Activated T-cell treated with anti-CD3 and anti-CD28 coated beads, Interleukin-2, amount 50 U/mL, for 4 hours (primary cell): ENCODE measurements at regions not wholly inside any gene's neighbourhood (a gene's known extent, or its start where the extent isn't known, plus 50 kb on each side); places are given as distances from the start of the nearest gene placed in this dataset.

ENCODE experiments used
- ATAC-seq, 2 donors: fragments of 200-7000 bp; cut with Tn5 transposase; one replicate each; pipeline ENCODE4 v1.10.0; 2021
- DNase-seq: peaks from one replicate; pipeline ENCODE4 v3.0.0-alpha.2; 2020
- H3K27me3 Mint-ChIP-seq: one replicate; pipeline ENCODE4 v1.8.0; 2021; ENCODE audit warnings: low read depth, mixed read lengths
- H3K36me3 Mint-ChIP-seq: one replicate; pipeline ENCODE4 v1.8.0; 2022; ENCODE audit warnings: mixed read lengths; ENCODE audit not compliant: insufficient read depth
- H3K4me1 Mint-ChIP-seq: one replicate; pipeline ENCODE4 v1.8.0; 2021; ENCODE audit warnings: low read depth, mixed read lengths
- H3K4me3 Mint-ChIP-seq: one replicate; pipeline ENCODE4 v1.8.0; 2021; ENCODE audit warnings: mild to moderate bottlenecking, moderate library complexity, mixed read lengths
- H3K9me3 Mint-ChIP-seq: one replicate; pipeline ENCODE4 v1.8.0; 2021; ENCODE audit warnings: mixed read lengths

- no peak for DNase-seq
Observed at GRCh38 chr1:87922885-87923284, 594.2 kb downstream of the LMO4 start.

GRCh38 chr1:87926131-87926830 is 597.6 kb downstream of the LMO4 start:
- ATAC-seq = no peak
- H3K4me1 Mint-ChIP-seq = no peaks in the 10 kb centered on the region

More at GRCh38 chr1:87922885-87923284, 594.2 kb downstream of the LMO4 start:
- Mint-ChIP-seq H3K9me3 (no peaks in the 10 kb centered on the region), H3K4me1 (no peaks in the 10 kb centered on the region), H3K36me3 (peaks cover 2% of the 10 kb centered on the region), H3K27me3 (peaks cover 3% of the 10 kb centered on the region), H3K4me3 (no peak overlapping the region)
- ATAC-seq = no peak

GRCh38 chr1:87926921-87927320 is 598.2 kb downstream of the LMO4 start:
- no peak for DNase-seq
- Mint-ChIP-seq H3K9me3 (peaks cover 20% of the 10 kb centered on the region), H3K4me3 (no peak overlapping the region), H3K36me3 (peaks cover 2% of the 10 kb centered on the region), H3K27me3 (peaks cover 4% of the 10 kb centered on the region), H3K4me1 (no peaks in the 10 kb centered on the region)
- ATAC-seq = no peak

More at GRCh38 chr1:87926131-87926830, 597.6 kb downstream of the LMO4 start:
- DNase-seq = no peak
- H3K9me3 Mint-ChIP-seq = peaks cover 14% of the 10 kb centered on the region
- no peak overlapping the region for H3K4me3 Mint-ChIP-seq
- H3K36me3 Mint-ChIP-seq = peaks cover 2% of the 10 kb centered on the region
- H3K27me3 Mint-ChIP-seq = peaks cover 4% of the 10 kb centered on the region

- Mint-ChIP-seq H3K9me3 (peaks cover 20% of the 10 kb centered on the region), H3K27me3 (peaks cover 4% of the 10 kb centered on the region), H3K4me3 (no peak overlapping the region), H3K4me1 (no peaks in the 10 kb centered on the region), H3K36me3 (peaks cover 2% of the 10 kb centered on the region)
- DNase-seq (no peak), ATAC-seq (no peak)
Observed at GRCh38 chr1:87927391-87928280, 599.0 kb downstream of the LMO4 start.

- H3K4me3 Mint-ChIP-seq = no peak overlapping the region
- DNase-seq (no peak), ATAC-seq (no peak)
- peaks cover 2% of the 10 kb centered on the region for H3K36me3 Mint-ChIP-seq
- H3K4me1 Mint-ChIP-seq = no peaks in the 10 kb centered on the region
- H3K27me3 Mint-ChIP-seq = peaks cover 4% of the 10 kb centered on the region
- peaks cover 20% of the 10 kb centered on the region for H3K9me3 Mint-ChIP-seq
Observed at GRCh38 chr1:87928623-87929022, 599.9 kb downstream of the LMO4 start.

- ATAC-seq (no peak), DNase-seq (no peak)
- peaks cover 2% of the 10 kb centered on the region for H3K36me3 Mint-ChIP-seq
- H3K4me3 Mint-ChIP-seq = no peak overlapping the region
- no peaks in the 10 kb centered on the region for H3K4me1 Mint-ChIP-seq
- H3K27me3 Mint-ChIP-seq = peaks cover 4% of the 10 kb centered on the region
- peaks cover 20% of the 10 kb centered on the region for H3K9me3 Mint-ChIP-seq
Observed at GRCh38 chr1:87929906-87930305, 601.2 kb downstream of the LMO4 start.

GRCh38 chr1:87930796-87931195 is 602.1 kb downstream of the LMO4 start:
- Mint-ChIP-seq H3K36me3 (peaks cover 2% of the 10 kb centered on the region), H3K27me3 (peaks cover 4% of the 10 kb centered on the region), H3K4me1 (no peaks in the 10 kb centered on the region), H3K9me3 (peaks cover 20% of the 10 kb centered on the region), H3K4me3 (no peak overlapping the region)
- ATAC-seq (no peak), DNase-seq (no peak)

- Mint-ChIP-seq H3K4me1 (no peaks in the 10 kb centered on the region), H3K36me3 (no peaks in the 10 kb centered on the region), H3K4me3 (no peak overlapping the region), H3K9me3 (peaks cover 20% of the 10 kb centered on the region), H3K27me3 (no peaks in the 10 kb centered on the region)
- DNase-seq = no peak
- ATAC-seq = no peak
Observed at GRCh38 chr1:87933171-87933570, 604.5 kb downstream of the LMO4 start.

GRCh38 chr1:87935130-87935529 is 606.5 kb downstream of the LMO4 start:
- Mint-ChIP-seq H3K9me3 (peaks cover 11% of the 10 kb centered on the region), H3K27me3 (no peaks in the 10 kb centered on the region), H3K4me1 (no peaks in the 10 kb centered on the region), H3K4me3 (no peak overlapping the region), H3K36me3 (no peaks in the 10 kb centered on the region)
- DNase-seq (no peak), ATAC-seq (no peak)

- H3K4me3 Mint-ChIP-seq = no peak overlapping the region
- H3K9me3 Mint-ChIP-seq = no peaks in the 10 kb centered on the region
- no peaks in the 10 kb centered on the region for H3K36me3 Mint-ChIP-seq
- no peaks in the 10 kb centered on the region for H3K27me3 Mint-ChIP-seq
- ATAC-seq (no peak), DNase-seq (no peak)
- H3K4me1 Mint-ChIP-seq = no peaks in the 10 kb centered on the region
Observed at GRCh38 chr1:87937831-87938395, 609.2 kb downstream of the LMO4 start.

- H3K4me1 Mint-ChIP-seq = no peaks in the 10 kb centered on the region
- no peaks in the 10 kb centered on the region for H3K36me3 Mint-ChIP-seq
- no peak overlapping the region for H3K4me3 Mint-ChIP-seq
- no peaks in the 10 kb centered on the region for H3K27me3 Mint-ChIP-seq
- no peak for DNase-seq
- ATAC-seq = no peak
- no peaks in the 10 kb centered on the region for H3K9me3 Mint-ChIP-seq
Observed at GRCh38 chr1:87938631-87939030, 610.0 kb downstream of the LMO4 start.

GRCh38 chr1:87939444-87939843 is 610.8 kb downstream of the LMO4 start:
- Mint-ChIP-seq H3K36me3 (no peaks in the 10 kb centered on the region), H3K4me1 (no peaks in the 10 kb centered on the region), H3K4me3 (no peak overlapping the region), H3K9me3 (no peaks in the 10 kb centered on the region), H3K27me3 (peaks cover 2% of the 10 kb centered on the region)
- ATAC-seq (no peak), DNase-seq (no peak)

GRCh38 chr1:87940421-87940820 is 611.7 kb downstream of the LMO4 start:
- ATAC-seq = no peak
- Mint-ChIP-seq H3K9me3 (no peaks in the 10 kb centered on the region), H3K4me1 (no peaks in the 10 kb centered on the region), H3K27me3 (peaks cover 2% of the 10 kb centered on the region), H3K4me3 (no peak overlapping the region), H3K36me3 (no peaks in the 10 kb centered on the region)
- DNase-seq = no peak

- Mint-ChIP-seq H3K4me3 (no peak overlapping the region), H3K9me3 (no peaks in the 10 kb centered on the region), H3K4me1 (no peaks in the 10 kb centered on the region), H3K27me3 (peaks cover 2% of the 10 kb centered on the region), H3K36me3 (no peaks in the 10 kb centered on the region)
- no peak for DNase-seq
- ATAC-seq = no peak
Observed at GRCh38 chr1:87941337-87941946, 612.8 kb downstream of the LMO4 start.
